ENCODE measurements at regions not wholly inside any gene's neighbourhood (a gene's known extent, or its start where the extent isn't known, plus 50 kb on each side); places are given as distances from the start of the nearest gene placed in this dataset.
"Not testable (repeated sequence)": the region's sequence is repeated elsewhere in the genome, so short reads cannot be mapped to it uniquely, and the experiment has no call there.

GRCh38 chr5:109630093-109630492 is 59.6 kb upstream of the MAN2A1 start:
- 27 to 38% methylated on average over 4 of the region's 4 CpGs for WGBS, 2 donors
- no peaks in the 10 kb centered on the region for H3K36me3 ChIP-seq
- H3K4me1 ChIP-seq: peaks cover 0 to 12% (median 3%) of the 10 kb centered on the region in 4 donors
- H3K4me3 ChIP-seq: no peak overlapping the region
- H3K27ac ChIP-seq: no peak overlapping the region
- H3K9me3 ChIP-seq: no peaks in the 10 kb centered on the region
- TF ChIP-seq POLR2A (IDR thresholded peaks at IDR 0.05): no peak
- TF ChIP-seq EP300 (IDR thresholded peaks at IDR 0.05): no peak
- TF ChIP-seq CTCF (IDR thresholded peaks at IDR 0.05): no peak
- H3K27me3 ChIP-seq: no peaks in the 10 kb centered on the region
- no peak for DNase-seq (ENCODE audit: low spot score in 2 of 2)

- TF ChIP-seq EP300 (IDR thresholded peaks at IDR 0.05) (no peak), POLR2A (IDR thresholded peaks at IDR 0.05) (no peak), CTCF (IDR thresholded peaks at IDR 0.05) (no peak)
- H3K36me3 ChIP-seq: no peaks in the 10 kb centered on the region
- 63 to 67% methylated on average over 3 of the region's 3 CpGs for WGBS, 2 donors
- no peak for DNase-seq (ENCODE audit: low spot score in 2 of 2)
- no peaks in the 10 kb centered on the region for H3K9me3 ChIP-seq
- peaks cover 0 to 12% (median 3%) of the 10 kb centered on the region in 4 donors for H3K4me1 ChIP-seq
- H3K27ac ChIP-seq: no peak overlapping the region
- H3K27me3 ChIP-seq: no peaks in the 10 kb centered on the region
- H3K4me3 ChIP-seq: no peak overlapping the region
These were observed 61.1 kb upstream of the MAN2A1 start for GRCh38 chr5:109628591-109628990.

GRCh38 chr5:109621266-109621665 is 68.5 kb upstream of the MAN2A1 start:
- not testable (repeated sequence) for H3K4me3 ChIP-seq; DNase-seq (ENCODE audit: low spot score in 2 of 2); H3K27me3 ChIP-seq; H3K9me3 ChIP-seq; H3K36me3 ChIP-seq; H3K27ac ChIP-seq
- 90 to 94% methylated on average over 5 of the region's 5 CpGs for WGBS, 2 donors
- peaks cover 0 to 21% (median 9%) of the 10 kb centered on the region in 4 donors for H3K4me1 ChIP-seq

- TF ChIP-seq CTCF (IDR thresholded peaks at IDR 0.05) (no peak), EP300 (IDR thresholded peaks at IDR 0.05) (no peak), POLR2A (IDR thresholded peaks at IDR 0.05) (no peak)
- 55 to 85% methylated on average over 1 of the region's 1 CpG for WGBS, 2 donors
These were observed 69.1 kb upstream of the MAN2A1 start for GRCh38 chr5:109620651-109621050.

GRCh38 chr5:109619606-109620005 is 70.1 kb upstream of the MAN2A1 start:
- TF ChIP-seq CTCF (IDR thresholded peaks at IDR 0.05) (no peak), EP300 (IDR thresholded peaks at IDR 0.05) (peak in 1 of 2 donors; percentile 18), POLR2A (IDR thresholded peaks at IDR 0.05) (no peak)

More at GRCh38 chr5:109620651-109621050, 69.1 kb upstream of the MAN2A1 start:
- no peaks in the 10 kb centered on the region for H3K9me3 ChIP-seq
- no peaks in the 10 kb centered on the region for H3K27me3 ChIP-seq
- no peak overlapping the region for H3K4me3 ChIP-seq
- DNase-seq (ENCODE audit: low spot score in 2 of 2): no peak
- peaks cover 0 to 21% (median 9%) of the 10 kb centered on the region in 4 donors for H3K4me1 ChIP-seq
- no peaks in the 10 kb centered on the region for H3K36me3 ChIP-seq
- H3K27ac ChIP-seq: no peak overlapping the region

GRCh38 chr5:109619021-109619460 is 70.7 kb upstream of the MAN2A1 start:
- H3K4me1 ChIP-seq: peaks cover 0 to 21% (median 9%) of the 10 kb centered on the region in 4 donors
- H3K27ac ChIP-seq: peak overlapping the region in 2 of 4 donors; percentile 25 to 33
- TF ChIP-seq EP300 (IDR thresholded peaks at IDR 0.05): no peak
- no peak for TF ChIP-seq CTCF (IDR thresholded peaks at IDR 0.05)
- no peak for TF ChIP-seq POLR2A (IDR thresholded peaks at IDR 0.05)
- H3K27me3 ChIP-seq: no peaks in the 10 kb centered on the region
- H3K4me3 ChIP-seq: no peak overlapping the region
- H3K9me3 ChIP-seq: no peaks in the 10 kb centered on the region
- WGBS, 2 donors: 61 to 90% methylated on average over 3 of the region's 3 CpGs
- no peaks in the 10 kb centered on the region for H3K36me3 ChIP-seq
- DNase-seq (ENCODE audit: low spot score in 2 of 2): no peak

More at GRCh38 chr5:109619606-109620005, 70.1 kb upstream of the MAN2A1 start:
- DNase-seq (ENCODE audit: low spot score in 2 of 2): no peak
- Histone ChIP-seq H3K27me3 (no peaks in the 10 kb centered on the region), H3K36me3 (no peaks in the 10 kb centered on the region), H3K9me3 (no peaks in the 10 kb centered on the region), H3K27ac (peak overlapping the region in 2 of 4 donors; percentile 25 to 33), H3K4me3 (no peak overlapping the region), H3K4me1 (peaks cover 0 to 21% (median 9%) of the 10 kb centered on the region in 4 donors)
